Inflammatory macrophage treated with lipopolysaccharide for 4 hours (primary cell): ENCODE measurements at regions not wholly inside any gene's neighbourhood (a gene's known extent, or its start where the extent isn't known, plus 50 kb on each side); places are given as distances from the start of the nearest gene placed in this dataset.
"Not testable (repeated sequence)": the region's sequence is repeated elsewhere in the genome, so short reads cannot be mapped to it uniquely, and the experiment has no call there.

Experiments
- DNase-seq: peaks from one replicate; pipeline ENCODE4 v3.0.0-alpha.2; 2020

GRCh38 chr1:143584508-143584907, 387.3 kb downstream of the FAM72C start:
- DNase-seq, result no peak

GRCh38 chr1:143574891-143575520, 396.8 kb downstream of the FAM72C start:
- no peak for DNase-seq

GRCh38 chr1:143572661-143573060, 399.1 kb downstream of the FAM72C start:
- not testable (repeated sequence) for DNase-seq

DNA sequence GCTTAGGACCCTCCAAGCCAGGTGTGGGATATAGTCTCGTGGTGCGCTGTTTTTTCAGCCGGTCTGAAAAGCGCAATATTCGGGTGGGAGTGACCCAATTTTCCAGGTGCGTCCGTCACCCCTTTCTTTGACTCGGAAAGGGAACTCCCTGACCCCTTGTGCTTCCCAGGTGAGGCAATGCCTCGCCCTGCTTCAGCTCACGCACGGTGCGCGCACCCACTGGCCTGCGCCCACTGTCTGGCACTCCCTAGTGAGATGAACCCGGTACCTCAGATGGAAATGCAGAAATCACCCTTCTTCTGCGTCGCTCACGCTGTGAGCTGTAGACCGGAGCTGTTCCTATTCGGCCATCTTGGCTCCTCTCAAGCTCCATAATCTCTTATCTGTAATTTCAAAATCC, 408.0 kb downstream of the FAM72C start:
- not testable (repeated sequence) for DNase-seq

DNA sequence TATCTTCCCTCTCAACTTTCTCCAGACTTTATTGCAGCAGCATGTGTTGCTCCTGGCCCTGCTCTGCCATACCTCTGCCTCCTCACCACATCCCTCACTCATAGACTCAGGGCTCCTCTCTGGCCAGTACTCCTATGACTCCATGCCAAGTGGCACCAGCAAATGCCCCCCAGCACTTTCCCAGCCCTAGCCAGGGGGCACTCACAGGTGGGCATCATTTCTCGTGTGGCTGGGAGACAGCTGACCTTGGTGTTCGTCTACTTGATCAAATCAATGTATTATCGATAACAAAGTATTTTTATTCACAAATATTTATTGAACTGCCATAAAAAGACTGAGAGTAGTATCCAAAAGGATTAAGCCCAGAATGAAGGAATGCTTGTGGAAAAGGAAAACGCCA, 418.2 kb downstream of the FAM72C start:
- no peak for DNase-seq

DNA sequence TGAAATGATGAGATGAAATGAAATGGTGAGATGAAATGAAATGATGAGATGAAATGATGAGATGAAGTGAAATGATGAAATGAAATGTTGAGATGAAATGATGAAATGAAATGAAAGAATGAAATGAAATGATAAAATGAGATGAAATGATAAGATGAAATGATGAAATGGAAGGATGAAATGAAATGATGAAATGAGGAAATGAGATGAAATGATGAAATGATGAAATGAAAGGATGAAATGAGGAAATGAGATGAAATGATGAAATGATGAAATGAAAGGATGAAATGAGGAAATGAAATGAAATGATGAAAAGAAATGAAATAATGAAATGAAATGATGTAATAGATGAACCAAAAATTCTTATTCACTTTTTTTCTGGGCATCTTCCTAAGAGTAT, 467.1 kb downstream of the FAM72C start:
- not testable (repeated sequence) for DNase-seq

DNA sequence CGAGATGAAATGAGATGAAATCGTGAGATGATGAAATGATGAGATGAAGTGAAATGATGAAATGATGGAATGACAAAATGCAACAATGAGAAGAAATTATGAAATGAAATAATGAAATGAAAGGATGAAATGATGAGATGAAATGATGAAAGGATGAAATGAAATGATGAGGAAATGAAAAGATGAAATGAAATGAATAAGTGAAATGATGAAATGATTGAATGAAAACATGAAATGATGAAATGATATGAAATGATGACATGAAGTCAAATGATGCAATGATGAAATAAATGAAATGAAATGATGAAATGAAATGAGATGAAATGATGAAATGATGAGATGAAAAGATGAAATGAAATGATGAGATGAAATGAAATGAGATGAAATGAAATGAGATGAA, 467.7 kb downstream of the FAM72C start:
- DNase-seq, result not testable (repeated sequence)

GRCh38 chr1:143503048-143503447, 468.7 kb downstream of the FAM72C start:
- DNase-seq, result not testable (repeated sequence)

DNA sequence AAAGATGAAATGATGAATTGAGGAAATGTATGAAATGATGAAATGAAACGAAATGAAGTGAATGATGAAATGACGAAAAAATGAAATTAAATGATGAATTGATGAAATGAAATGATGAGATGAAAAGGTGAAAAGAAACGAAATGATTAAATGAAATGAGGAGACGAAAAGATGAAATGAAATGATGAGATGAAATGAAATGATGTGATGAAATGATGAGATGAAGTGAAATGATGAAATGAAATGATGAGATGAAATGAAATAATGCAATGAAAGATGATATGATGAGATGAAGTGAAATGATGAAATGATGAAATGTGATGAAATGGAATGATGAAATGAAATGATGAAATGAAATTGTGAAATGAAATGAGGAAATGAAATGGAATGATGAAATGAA, 469.7 kb downstream of the FAM72C start:
- not testable (repeated sequence) for DNase-seq

GRCh38 chr1:143498059-143498749, 473.6 kb downstream of the FAM72C start:
- DNase-seq, result not testable (repeated sequence)

- DNase-seq, result no peak
Observed at GRCh38 chr1:143497374-143497747, 474.4 kb downstream of the FAM72C start.

DNA sequence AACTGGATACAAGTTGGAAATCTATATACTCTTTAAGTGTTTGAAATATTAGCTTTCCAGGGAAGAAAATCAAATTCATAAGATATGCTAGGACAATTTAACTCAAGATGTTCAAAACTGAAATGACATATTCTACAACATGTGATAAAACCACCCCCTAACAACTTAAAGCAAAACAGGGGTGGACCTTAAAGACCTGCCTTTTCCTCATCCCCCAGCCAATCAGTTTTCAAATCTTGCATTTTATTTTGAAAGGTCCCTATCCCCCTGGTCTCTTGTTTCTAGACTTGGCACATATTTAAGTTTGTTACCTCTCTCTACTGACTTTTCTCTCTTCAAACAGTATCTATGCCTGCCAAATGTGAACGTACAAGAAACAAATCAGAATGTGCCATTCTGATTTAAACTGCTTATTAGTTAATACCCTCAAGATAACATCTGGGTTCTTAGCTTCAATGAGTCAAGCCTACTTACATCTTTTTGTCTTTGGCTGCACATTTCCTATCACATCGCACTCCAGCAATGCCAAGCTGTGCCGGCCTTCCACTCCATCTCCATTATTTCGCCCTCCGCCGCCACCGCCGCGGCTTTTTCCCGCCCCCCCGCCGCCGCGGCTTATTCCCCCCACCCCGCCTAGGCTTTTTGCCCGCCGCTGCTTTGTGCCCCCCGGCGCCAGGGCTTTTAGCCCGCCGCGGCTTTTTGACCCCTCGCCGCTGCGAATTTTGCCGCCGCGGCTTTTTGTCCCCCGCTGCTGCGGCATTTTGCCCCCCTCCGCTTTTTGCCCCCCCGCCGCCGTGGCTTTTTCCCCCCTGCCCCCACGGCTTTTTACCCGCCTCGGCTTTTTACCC, 475.0 kb downstream of the FAM72C start:
- not testable (repeated sequence) for DNase-seq
